ENCODE measurements at regions not wholly inside any gene's neighbourhood (a gene's known extent, or its start where the extent isn't known, plus 50 kb on each side); places are given as distances from the start of the nearest gene placed in this dataset.

DNA sequence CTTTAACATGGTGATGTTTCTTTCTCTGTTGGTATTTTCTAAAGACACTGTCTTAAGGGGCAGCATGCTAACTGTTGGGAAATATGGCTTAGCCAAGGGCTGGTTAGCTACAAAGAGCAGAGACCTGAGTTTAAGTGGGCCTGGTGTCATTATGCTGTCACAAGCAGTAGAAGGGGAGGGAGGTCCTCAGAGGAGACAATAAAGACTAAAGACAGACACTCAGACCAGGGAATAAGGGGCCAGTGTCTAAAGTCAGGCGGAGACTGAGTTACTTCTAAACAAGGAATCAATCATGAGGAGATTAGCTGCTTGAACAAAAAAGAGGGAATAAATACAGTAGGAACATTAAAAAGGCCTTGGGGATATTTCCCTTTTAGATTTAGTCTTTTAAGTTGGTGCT lies 142.7 kb upstream of the DPPA4 start:
- Mint-ChIP-seq H3K4me3 (no peak overlapping the region), H3K27ac (no peak overlapping the region), H3K36me3 (ENCODE audit: low read depth) (no peaks in the 10 kb centered on the region), H3K27me3 (ENCODE audit: low read depth) (no peaks in the 10 kb centered on the region), H3K9me3 (no peaks in the 10 kb centered on the region), H3K4me1 (no peaks in the 10 kb centered on the region)
- TF ChIP-seq, protein P1, sequence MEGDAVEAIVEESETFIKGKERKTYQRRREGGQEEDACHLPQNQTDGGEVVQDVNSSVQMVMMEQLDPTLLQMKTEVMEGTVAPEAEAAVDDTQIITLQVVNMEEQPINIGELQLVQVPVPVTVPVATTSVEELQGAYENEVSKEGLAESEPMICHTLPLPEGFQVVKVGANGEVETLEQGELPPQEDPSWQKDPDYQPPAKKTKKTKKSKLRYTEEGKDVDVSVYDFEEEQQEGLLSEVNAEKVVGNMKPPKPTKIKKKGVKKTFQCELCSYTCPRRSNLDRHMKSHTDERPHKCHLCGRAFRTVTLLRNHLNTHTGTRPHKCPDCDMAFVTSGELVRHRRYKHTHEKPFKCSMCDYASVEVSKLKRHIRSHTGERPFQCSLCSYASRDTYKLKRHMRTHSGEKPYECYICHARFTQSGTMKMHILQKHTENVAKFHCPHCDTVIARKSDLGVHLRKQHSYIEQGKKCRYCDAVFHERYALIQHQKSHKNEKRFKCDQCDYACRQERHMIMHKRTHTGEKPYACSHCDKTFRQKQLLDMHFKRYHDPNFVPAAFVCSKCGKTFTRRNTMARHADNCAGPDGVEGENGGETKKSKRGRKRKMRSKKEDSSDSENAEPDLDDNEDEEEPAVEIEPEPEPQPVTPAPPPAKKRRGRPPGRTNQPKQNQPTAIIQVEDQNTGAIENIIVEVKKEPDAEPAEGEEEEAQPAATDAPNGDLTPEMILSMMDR (IDR thresholded peaks at IDR 0.05; ENCODE audit: unreplicated experiment in 3 of 3), result no peak

DNA sequence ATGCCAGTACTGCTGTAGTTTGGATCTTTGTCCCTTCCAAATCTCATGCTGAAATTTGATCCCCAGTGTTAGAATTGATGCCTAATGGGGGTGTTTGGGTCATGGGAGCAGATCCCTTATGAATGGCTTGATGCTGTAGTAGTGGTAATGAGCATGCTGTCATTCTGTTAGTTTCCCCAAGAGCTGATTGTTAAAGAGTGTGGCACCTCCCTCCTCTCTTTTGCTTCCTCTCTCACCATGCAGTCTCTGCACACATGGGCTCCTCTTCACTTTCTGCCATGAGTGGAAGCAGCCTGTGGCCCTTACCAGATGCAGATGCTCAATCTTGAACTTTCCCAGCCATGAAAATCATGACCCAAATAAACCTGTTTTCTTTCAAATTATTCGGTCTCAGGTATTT lies 141.3 kb upstream of the DPPA4 start:
- Mint-ChIP-seq H3K4me3 (no peak overlapping the region), H3K4me1 (no peaks in the 10 kb centered on the region), H3K9me3 (no peaks in the 10 kb centered on the region), H3K36me3 (ENCODE audit: low read depth) (no peaks in the 10 kb centered on the region), H3K27ac (no peak overlapping the region), H3K27me3 (ENCODE audit: low read depth) (no peaks in the 10 kb centered on the region)
- TF ChIP-seq, protein P1 (IDR thresholded peaks at IDR 0.05; ENCODE audit: unreplicated experiment in 3 of 3), result no peak

DNA sequence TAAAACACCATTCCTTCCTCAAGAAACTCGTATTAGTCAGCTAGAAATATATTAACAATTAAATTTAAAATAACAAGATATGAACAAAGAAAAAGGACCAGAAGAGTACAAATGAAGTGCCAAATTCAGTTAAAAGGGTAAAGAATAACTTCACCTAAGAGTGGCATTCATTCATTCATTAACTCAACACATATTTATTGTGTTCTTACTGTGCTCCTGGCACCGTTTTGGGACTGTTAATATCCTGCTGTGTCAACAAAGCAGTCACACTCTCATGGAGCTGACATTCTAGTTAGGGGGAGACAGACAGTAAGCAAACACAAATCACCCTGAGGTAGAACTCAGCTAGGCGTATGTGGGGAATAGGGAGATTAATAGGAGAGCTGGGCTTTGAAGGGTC lies 123.6 kb upstream of the DPPA4 start:
- peaks cover 2% of the 10 kb centered on the region for H3K9me3 Mint-ChIP-seq
- no peak overlapping the region for H3K4me3 Mint-ChIP-seq
- H3K36me3 Mint-ChIP-seq (ENCODE audit: low read depth), result no peaks in the 10 kb centered on the region
- H3K4me1 Mint-ChIP-seq, result no peaks in the 10 kb centered on the region
- H3K27me3 Mint-ChIP-seq (ENCODE audit: low read depth), result no peaks in the 10 kb centered on the region
- TF ChIP-seq, protein P1 (IDR thresholded peaks at IDR 0.05; ENCODE audit: unreplicated experiment in 3 of 3), result no peak
- no peak overlapping the region for H3K27ac Mint-ChIP-seq

DNA sequence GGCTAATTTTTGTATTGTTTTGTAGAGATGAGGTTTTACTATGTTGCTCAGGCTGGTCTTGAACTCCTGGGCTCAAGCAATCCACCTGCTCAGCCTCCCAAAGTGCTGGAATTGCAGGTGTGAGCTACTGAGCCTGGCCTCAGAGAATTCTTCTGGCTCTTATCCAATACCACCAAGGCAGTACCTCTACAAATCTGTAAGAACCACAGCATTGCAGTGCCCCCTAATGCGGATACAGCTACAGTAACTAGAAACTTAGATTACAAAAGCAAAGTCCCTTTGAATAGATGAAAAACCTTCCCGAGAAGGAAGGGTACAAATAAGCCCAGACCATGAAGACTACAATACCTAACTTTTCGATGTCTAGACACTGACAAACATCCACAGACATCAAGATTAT lies 107.9 kb upstream of the DPPA4 start:
- Mint-ChIP-seq H3K27me3 (ENCODE audit: low read depth) (no peaks in the 10 kb centered on the region), H3K9me3 (peaks cover 27% of the 10 kb centered on the region), H3K4me1 (no peaks in the 10 kb centered on the region), H3K36me3 (ENCODE audit: low read depth) (peaks cover 3% of the 10 kb centered on the region), H3K27ac (no peak overlapping the region), H3K4me3 (no peak overlapping the region)
- TF ChIP-seq, protein P1 (IDR thresholded peaks at IDR 0.05; ENCODE audit: unreplicated experiment in 3 of 3), result no peak

DNA sequence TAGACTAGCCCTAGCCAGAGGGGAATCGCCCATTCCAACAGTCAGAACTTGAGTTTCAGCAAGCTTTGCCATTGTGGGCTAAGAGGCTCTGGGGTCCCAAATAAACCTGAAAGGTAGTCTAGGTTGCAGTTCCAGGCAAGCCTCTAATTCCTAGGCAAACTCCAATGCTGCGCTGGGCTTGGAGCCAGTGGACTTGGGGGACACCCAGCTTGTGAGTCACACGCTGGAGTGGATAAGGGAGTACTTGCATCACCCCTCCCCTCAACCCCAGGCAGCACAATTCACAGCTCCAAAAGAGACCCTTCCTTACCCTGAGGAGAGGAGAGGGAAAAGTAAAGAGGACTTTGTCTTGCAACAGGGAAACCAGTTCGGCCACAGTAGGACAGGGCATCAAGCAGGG lies 105.2 kb upstream of the DPPA4 start:
- Mint-ChIP-seq H3K9me3 (peaks cover 17% of the 10 kb centered on the region), H3K27me3 (ENCODE audit: low read depth) (no peaks in the 10 kb centered on the region), H3K27ac (no peak overlapping the region), H3K4me3 (no peak overlapping the region), H3K36me3 (ENCODE audit: low read depth) (peaks cover 3% of the 10 kb centered on the region), H3K4me1 (no peaks in the 10 kb centered on the region)
- TF ChIP-seq, protein P1 (IDR thresholded peaks at IDR 0.05; ENCODE audit: unreplicated experiment in 3 of 3), result no peak

DNA sequence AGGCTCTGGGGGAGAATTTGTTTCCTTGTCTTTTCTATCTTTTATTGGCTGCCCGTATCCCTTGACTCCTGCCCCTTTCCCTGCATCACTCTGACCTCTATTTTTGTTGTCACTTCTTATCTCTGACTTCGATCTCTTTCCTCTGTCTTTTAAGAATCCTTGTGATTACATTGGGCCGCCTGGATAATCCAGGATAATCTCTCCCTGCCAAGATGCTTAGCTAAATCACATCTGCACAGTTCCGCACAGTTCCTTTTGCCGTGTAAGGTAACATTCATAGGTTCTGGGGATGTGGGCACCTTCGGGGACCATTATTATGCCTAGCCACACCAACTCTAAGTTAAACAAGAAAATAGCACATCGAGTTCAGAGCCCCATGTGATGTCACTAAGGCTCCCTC lies 103.0 kb upstream of the DPPA4 start:
- no peaks in the 10 kb centered on the region for H3K4me1 Mint-ChIP-seq
- no peaks in the 10 kb centered on the region for H3K27me3 Mint-ChIP-seq (ENCODE audit: low read depth)
- H3K36me3 Mint-ChIP-seq (ENCODE audit: low read depth), result no peaks in the 10 kb centered on the region
- H3K9me3 Mint-ChIP-seq, result peaks cover 2% of the 10 kb centered on the region
- TF ChIP-seq, protein P1 (IDR thresholded peaks at IDR 0.05; ENCODE audit: unreplicated experiment in 3 of 3), result no peak
- H3K4me3 Mint-ChIP-seq, result no peak overlapping the region
- H3K27ac Mint-ChIP-seq, result no peak overlapping the region

All from nephron (organoid).